Osteoblast (primary cell): ENCODE measurements at regions not wholly inside any gene's neighbourhood (a gene's known extent, or its start where the extent isn't known, plus 50 kb on each side); places are given as distances from the start of the nearest gene placed in this dataset.
"Not testable (repeated sequence)": the region's sequence is repeated elsewhere in the genome, so short reads cannot be mapped to it uniquely, and the experiment has no call there.

Experiments
- DNase-seq: peaks from one replicate; pipeline ENCODE4 v3.0.0; 2011; ENCODE audit warnings: low spot score, mixed read lengths; ENCODE audit not compliant: insufficient read length; ENCODE audit errors: missing footprints
- H2AFZ ChIP-seq: 2 replicates; pipeline ENCODE4 v1.6.0; 2011; ENCODE audit warnings: mild to moderate bottlenecking, low read length
- H3K27ac ChIP-seq: 2 replicates; pipeline ENCODE4 v1.5.1; 2011; ENCODE audit warnings: mild to moderate bottlenecking, low read depth, low read length, moderate library complexity
- H3K27me3 ChIP-seq: 2 replicates; pipeline ENCODE4 v1.6.0; 2012; ENCODE audit warnings: mild to moderate bottlenecking, control low read depth, inconsistent platforms, low read length, moderate library complexity; ENCODE audit not compliant: insufficient read depth
- H3K36me3 ChIP-seq: 2 replicates; pipeline ENCODE4 v1.5.1; 2011; ENCODE audit warnings: mild to moderate bottlenecking, low read length, control low read depth, moderate library complexity; ENCODE audit not compliant: insufficient read depth
- H3K4me1 ChIP-seq: 2 replicates; pipeline ENCODE4 v1.5.1; 2011; ENCODE audit warnings: mild to moderate bottlenecking, low read length, control low read depth, moderate library complexity; ENCODE audit not compliant: insufficient read depth
- H3K4me2 ChIP-seq: 2 replicates; pipeline ENCODE4 v1.6.0; 2011; ENCODE audit warnings: mild to moderate bottlenecking, low read length; ENCODE audit not compliant: insufficient read depth
- H3K4me3 ChIP-seq: fragments of 200-600 bp; sonication (generic); 3 replicates; pipeline ENCODE4 v1.5.1; 2012; ENCODE audit warnings: mild to moderate bottlenecking, low read length, inconsistent platforms; ENCODE audit not compliant: insufficient read depth
- H3K79me2 ChIP-seq: 2 replicates; pipeline ENCODE4 v1.6.0; 2012; ENCODE audit warnings: mild to moderate bottlenecking, low read length, control low read depth, inconsistent platforms; ENCODE audit not compliant: insufficient read depth
- H3K9me3 ChIP-seq: 2 replicates; pipeline ENCODE4 v1.5.1; 2011; ENCODE audit warnings: low read depth, low read length, control low read depth
- H4K20me1 ChIP-seq: 2 replicates; pipeline ENCODE4 v1.6.0; 2012; ENCODE audit warnings: mild to moderate bottlenecking, low read length, control low read depth; ENCODE audit not compliant: insufficient read depth
- CTCF ChIP-seq: IDR thresholded peaks from 2 replicates; pipeline ENCODE4 v1.5.1; 2011; ENCODE audit warnings: mild to moderate bottlenecking, low read depth, low read length, moderate library complexity; ENCODE audit errors: extremely low read depth

- no peaks in the 10 kb centered on the region for H4K20me1 ChIP-seq
- DNase-seq: no peak
- no peak overlapping the region for H3K27ac ChIP-seq
- H3K9me3 ChIP-seq: no peaks in the 10 kb centered on the region
- H3K27me3 ChIP-seq: no peaks in the 10 kb centered on the region
- H3K4me1 ChIP-seq: no peaks in the 10 kb centered on the region
- no peak overlapping the region for H3K4me3 ChIP-seq
- H3K36me3 ChIP-seq: no peaks in the 10 kb centered on the region
- no peak overlapping the region for H2AFZ ChIP-seq
- H3K79me2 ChIP-seq: no peaks in the 10 kb centered on the region
- TF ChIP-seq CTCF: no peak
- no peak overlapping the region for H3K4me2 ChIP-seq
Observed at GRCh38 chrX:138886769-138887168, 175.3 kb upstream of the FGF13 start.

- Histone ChIP-seq H3K9me3 (no peaks in the 10 kb centered on the region), H3K4me2 (no peak overlapping the region), H3K79me2 (no peaks in the 10 kb centered on the region), H3K27me3 (no peaks in the 10 kb centered on the region), H4K20me1 (no peaks in the 10 kb centered on the region), H3K4me1 (no peaks in the 10 kb centered on the region), H3K27ac (no peak overlapping the region), H3K4me3 (no peak overlapping the region), H3K36me3 (no peaks in the 10 kb centered on the region), H2AFZ (no peak overlapping the region)
- no peak for TF ChIP-seq CTCF
- no peak for DNase-seq
Observed at GRCh38 chrX:138885886-138886285, 174.4 kb upstream of the FGF13 start.

GRCh38 chrX:138880293-138880692 is 168.8 kb upstream of the FGF13 start:
- not testable (repeated sequence) for DNase-seq, H4K20me1 ChIP-seq, H3K4me2 ChIP-seq, H3K27ac ChIP-seq, H3K27me3 ChIP-seq, H2AFZ ChIP-seq, H3K9me3 ChIP-seq, H3K79me2 ChIP-seq, H3K36me3 ChIP-seq, H3K4me3 ChIP-seq, H3K4me1 ChIP-seq

- H3K79me2 ChIP-seq: no peaks in the 10 kb centered on the region
- TF ChIP-seq CTCF: no peak
- no peaks in the 10 kb centered on the region for H3K4me1 ChIP-seq
- DNase-seq: no peak
- H3K4me3 ChIP-seq: no peak overlapping the region
- H4K20me1 ChIP-seq: no peaks in the 10 kb centered on the region
- no peak overlapping the region for H3K4me2 ChIP-seq
- H2AFZ ChIP-seq: no peak overlapping the region
- H3K9me3 ChIP-seq: no peaks in the 10 kb centered on the region
- H3K27me3 ChIP-seq: no peaks in the 10 kb centered on the region
- H3K27ac ChIP-seq: no peak overlapping the region
- no peaks in the 10 kb centered on the region for H3K36me3 ChIP-seq
Observed at GRCh38 chrX:138877746-138878145, 166.2 kb upstream of the FGF13 start.

- no peak overlapping the region for H3K27ac ChIP-seq
- TF ChIP-seq CTCF: no peak
- H4K20me1 ChIP-seq: no peaks in the 10 kb centered on the region
- H2AFZ ChIP-seq: no peak overlapping the region
- H3K9me3 ChIP-seq: no peaks in the 10 kb centered on the region
- no peaks in the 10 kb centered on the region for H3K27me3 ChIP-seq
- H3K4me1 ChIP-seq: no peaks in the 10 kb centered on the region
- no peaks in the 10 kb centered on the region for H3K79me2 ChIP-seq
- no peak overlapping the region for H3K4me3 ChIP-seq
- no peaks in the 10 kb centered on the region for H3K36me3 ChIP-seq
- DNase-seq: no peak
- no peak overlapping the region for H3K4me2 ChIP-seq
Observed at GRCh38 chrX:138875472-138875871, 164.0 kb upstream of the FGF13 start.
